ENCODE measurements at regions not wholly inside any gene's neighbourhood (a gene's known extent, or its start where the extent isn't known, plus 50 kb on each side); places are given as distances from the start of the nearest gene placed in this dataset.

DNA sequence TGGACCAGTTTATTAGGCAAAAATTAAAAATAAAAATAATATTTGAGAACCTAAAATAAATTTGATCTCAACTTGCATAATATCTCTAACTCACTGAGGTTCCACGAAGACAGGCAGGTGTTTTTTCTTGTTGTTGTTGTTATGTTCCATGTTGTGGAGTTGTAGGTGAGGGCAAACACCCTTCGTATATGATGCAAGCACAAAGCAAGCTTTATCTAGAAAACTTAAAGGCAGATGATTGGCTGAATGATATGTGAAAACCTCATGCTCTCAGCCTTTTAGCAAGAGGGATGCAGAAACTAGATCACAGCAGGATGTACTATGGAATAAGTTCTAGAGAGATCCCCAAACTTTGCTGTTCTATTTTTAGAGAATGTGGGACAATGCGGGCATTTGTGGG is 502.7 kb downstream of the ETNK1 start:
- Mint-ChIP-seq H3K4me1 (no peaks in the 10 kb centered on the region), H3K36me3 (ENCODE audit: low read depth) (no peaks in the 10 kb centered on the region), H3K27ac (no peak overlapping the region), H3K9me3 (no peaks in the 10 kb centered on the region), H3K27me3 (no peaks in the 10 kb centered on the region), H3K4me3 (no peak overlapping the region)
- POLR2A ChIA-PET, result no interaction called here
- intact Hi-C loops (cut with micrococcal nuclease), result no loop called here
- no peak for TF ChIP-seq CTCF (IDR thresholded peaks at IDR 0.05)
- DNase-seq (no peak), ATAC-seq (ENCODE audit: low read depth) (no peak)
- CTCF ChIA-PET, result no interaction called here

- H3K4me3 Mint-ChIP-seq, result no peak overlapping the region
- intact Hi-C loops (cut with micrococcal nuclease), result no loop called here
- no peak overlapping the region for H3K27ac Mint-ChIP-seq
- H3K4me1 Mint-ChIP-seq, result no peaks in the 10 kb centered on the region
- TF ChIP-seq CTCF (IDR thresholded peaks at IDR 0.05), result no peak
- no peaks in the 10 kb centered on the region for H3K9me3 Mint-ChIP-seq
- no peaks in the 10 kb centered on the region for H3K27me3 Mint-ChIP-seq
- POLR2A ChIA-PET, result no interaction called here
- no peaks in the 10 kb centered on the region for H3K36me3 Mint-ChIP-seq (ENCODE audit: low read depth)
- CTCF ChIA-PET, result no interaction called here
- DNase-seq, result no peak
- no peak for ATAC-seq (ENCODE audit: low read depth)
Measured at GRCh38 chr12:23128462-23128861, 503.5 kb downstream of the ETNK1 start.

- Mint-ChIP-seq H3K36me3 (ENCODE audit: low read depth) (no peaks in the 10 kb centered on the region), H3K4me1 (no peaks in the 10 kb centered on the region), H3K9me3 (no peaks in the 10 kb centered on the region), H3K27me3 (no peaks in the 10 kb centered on the region), H3K27ac (no peak overlapping the region), H3K4me3 (no peak overlapping the region)
- ChIA-PET CTCF (no interaction called here), POLR2A (no interaction called here)
- intact Hi-C loops (cut with micrococcal nuclease), result no loop called here
- no peak for TF ChIP-seq CTCF (IDR thresholded peaks at IDR 0.05)
- ATAC-seq (ENCODE audit: low read depth) (no peak), DNase-seq (no peak)
Measured at GRCh38 chr12:23132357-23132756, 507.4 kb downstream of the ETNK1 start.

DNA sequence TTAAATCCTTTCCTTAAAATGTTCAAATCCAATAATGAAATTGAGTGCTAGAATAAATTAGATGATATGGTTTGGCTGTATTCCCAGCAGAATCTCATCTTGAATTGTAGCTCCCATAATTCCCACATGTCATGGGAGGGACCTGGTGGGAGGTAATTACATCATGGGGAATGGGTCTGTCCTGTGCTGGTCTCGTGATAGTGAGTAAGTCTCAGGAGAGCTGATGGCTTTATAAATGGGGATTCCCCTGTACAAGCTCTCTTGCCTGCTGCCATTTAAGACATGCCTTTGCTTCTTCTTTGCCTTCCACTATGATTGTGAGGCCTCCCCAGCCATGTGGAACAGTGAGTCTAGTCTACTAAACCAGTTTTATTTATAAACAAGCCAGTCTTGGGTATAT is 508.5 kb downstream of the ETNK1 start:
- TF ChIP-seq CTCF (IDR thresholded peaks at IDR 0.05), result no peak
- H3K9me3 Mint-ChIP-seq, result no peaks in the 10 kb centered on the region
- intact Hi-C loops (cut with micrococcal nuclease), result no loop called here
- DNase-seq, result no peak
- H3K4me1 Mint-ChIP-seq, result no peaks in the 10 kb centered on the region
- ChIA-PET POLR2A (no interaction called here), CTCF (no interaction called here)
- ATAC-seq (ENCODE audit: low read depth), result no peak
- no peaks in the 10 kb centered on the region for H3K27me3 Mint-ChIP-seq
- H3K4me3 Mint-ChIP-seq, result no peak overlapping the region
- H3K36me3 Mint-ChIP-seq (ENCODE audit: low read depth), result no peaks in the 10 kb centered on the region
- H3K27ac Mint-ChIP-seq, result no peak overlapping the region

DNA sequence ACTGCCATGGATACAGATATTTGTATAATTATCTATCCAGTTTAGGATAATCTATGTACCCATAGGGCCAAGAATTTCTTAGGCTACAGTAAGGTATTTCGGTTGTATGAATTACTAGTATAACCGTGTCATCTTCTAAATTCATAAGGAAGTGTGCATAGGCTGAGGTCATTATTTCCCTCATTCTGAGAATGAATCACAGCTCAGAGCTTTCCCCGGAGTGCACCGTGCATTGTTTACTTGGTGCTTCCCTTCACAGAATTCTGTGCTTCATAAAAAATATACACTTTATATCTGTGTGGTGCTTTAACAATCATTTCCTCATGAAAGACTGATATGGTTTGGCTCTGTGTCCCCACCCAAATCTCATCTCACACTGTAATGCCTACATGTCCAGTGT is 514.1 kb downstream of the ETNK1 start:
- ATAC-seq (ENCODE audit: low read depth) (no peak), DNase-seq (no peak)
- intact Hi-C loops (cut with micrococcal nuclease), result no loop called here
- Mint-ChIP-seq H3K4me1 (no peaks in the 10 kb centered on the region), H3K4me3 (no peak overlapping the region), H3K9me3 (peaks cover 4% of the 10 kb centered on the region), H3K27ac (no peak overlapping the region), H3K36me3 (ENCODE audit: low read depth) (no peaks in the 10 kb centered on the region), H3K27me3 (no peaks in the 10 kb centered on the region)
- TF ChIP-seq CTCF (IDR thresholded peaks at IDR 0.05), result no peak
- POLR2A ChIA-PET, result no interaction called here
- CTCF ChIA-PET, result no interaction called here
